Pancreas (tissue), 10 donors: ENCODE measurements at regions not wholly inside any gene's neighbourhood (a gene's known extent, or its start where the extent isn't known, plus 50 kb on each side); places are given as distances from the start of the nearest gene placed in this dataset.

Source experiments
- ATAC-seq, 4 donors: fragments of 200-7000 bp; cut with Tn5 transposase; one replicate each; pipeline versions ENCODE4 v1.8.0 to v1.9.1; 2020; ENCODE audit warnings: mild to moderate bottlenecking in 4 of 4, moderate library complexity in 4 of 4
- DNase-seq, 6 donors: peaks; one replicate each; pipeline ENCODE4 v3.0.0-alpha.2; 2020
- FAIRE-seq: peaks from 2 replicates; lab custom pipeline; 2012; peaks lifted over from hg19 to GRCh38; lab: Jason Lieb, UNC
- H3K27ac ChIP-seq, 4 donors: fragments of 200-600 bp; sonication (generic); 1 replicate in 3 of 4; 2 replicates in 1 of 4; pipeline versions ENCODE4 v1.5.0 to v1.8.0; 2020
- H3K27me3 ChIP-seq, 4 donors: fragments of 200-600 bp; one replicate each; pipeline ENCODE4 v1.8.0; 2021
- H3K36me3 ChIP-seq, 3 donors: fragments of 200-600 bp; sonication (generic) in 1 of 3; one replicate each; pipeline versions ENCODE4 v1.5.0 to v1.8.0; 2020 to 2021
- H3K4me1 ChIP-seq, 3 donors: fragments of 200-600 bp; one replicate each; pipeline ENCODE4 v1.8.0; 2021
- H3K4me3 ChIP-seq, 4 donors: fragments of 200-600 bp; sonication (generic) in 2 of 4; one replicate each; pipeline versions ENCODE4 v1.5.0 to v1.8.0; 2020 to 2021
- H3K9me3 ChIP-seq, 4 donors: fragments of 200-600 bp; one replicate each; pipeline ENCODE4 v1.8.0; 2021
- CTCF ChIP-seq, 4 donors: fragments of 200-600 bp; sonication (generic) in 3 of 4; IDR thresholded peaks; one replicate each; pipeline versions ENCODE4 v1.5.0 to v1.8.0; 2021; ENCODE audit warnings: antibody characterized with exemption in 4 of 4
- WGBS, 2 donors: extraction: QIAGEN DNeasy Blood & Tissue Kit; methylation state at CpG; one replicate each; pipeline ENCODE4 v1.1.7; 2013; 5-methylcytosine and 5-hydroxymethylcytosine counted together
- intact Hi-C, 3 donors: fragments of 100-400 bp; cut with DNase I; formaldehyde crosslinking; loops; one replicate each; pipeline versions ENCODE4 v1.11.1 to v1.14.2; 2022
- donor health status: healthy with polysubstance abuse.
- donor health status: DM: no; HTN: no; CAD: no; lungs with moderate emphysema.
- donor health status: DM: no; HTN: no; CAD: no.
- donor health status: control.
- donor health status: control.
- donor health status: Bipolar disorder and iron deficiency.
- donor health status: DM: yes; HTN: yes; CAD: no.
- donor health status: DM: no; HTN: no; CAD: no.
- donor health status: DM: no; HTN: no; CAD: no.
- donor health status: DM: yes; HTN: yes; CAD: no.

GRCh38 chr19:28201462-28201943, 1011.4 kb downstream of the UQCRFS1 start:
- no peaks in the 10 kb centered on the region for H3K9me3 ChIP-seq
- H3K4me1 ChIP-seq: no peaks in the 10 kb centered on the region
- no peak overlapping the region for H3K27ac ChIP-seq
- WGBS, 2 donors: 83 to 89% methylated on average over 5 of the region's 5 CpGs
- ATAC-seq: no peak
- H3K4me3 ChIP-seq: no peak overlapping the region
- intact Hi-C loops: no loop called here
- no peaks in the 10 kb centered on the region for H3K27me3 ChIP-seq
- TF ChIP-seq CTCF (IDR thresholded peaks at IDR 0.05): no peak
- no peaks in the 10 kb centered on the region for H3K36me3 ChIP-seq
- DNase-seq: no peak
- FAIRE-seq: no peak

- DNase-seq: no peak
- no peak for TF ChIP-seq CTCF (IDR thresholded peaks at IDR 0.05)
- Histone ChIP-seq H3K27me3 (no peaks in the 10 kb centered on the region), H3K36me3 (no peaks in the 10 kb centered on the region), H3K9me3 (no peaks in the 10 kb centered on the region), H3K27ac (no peak overlapping the region), H3K4me1 (no peaks in the 10 kb centered on the region), H3K4me3 (no peak overlapping the region)
- no peak for ATAC-seq
- intact Hi-C loops: no loop called here
- 64 to 82% methylated on average over 6 of the region's 6 CpGs for WGBS, 2 donors
- no peak for FAIRE-seq
Measured at GRCh38 chr19:28199323-28199722, 1013.6 kb downstream of the UQCRFS1 start.

GRCh38 chr19:28196961-28197360, 1016.0 kb downstream of the UQCRFS1 start:
- no peak for FAIRE-seq
- no peak for ATAC-seq
- H3K36me3 ChIP-seq: no peaks in the 10 kb centered on the region
- no peak overlapping the region for H3K27ac ChIP-seq
- no peaks in the 10 kb centered on the region for H3K9me3 ChIP-seq
- intact Hi-C loops: no loop called here
- H3K27me3 ChIP-seq: no peaks in the 10 kb centered on the region
- no peak for TF ChIP-seq CTCF (IDR thresholded peaks at IDR 0.05)
- no peaks in the 10 kb centered on the region for H3K4me1 ChIP-seq
- no peak for DNase-seq
- no peak overlapping the region for H3K4me3 ChIP-seq
- 60 to 78% methylated on average over 7 of the region's 7 CpGs for WGBS, 2 donors

GRCh38 chr19:28196101-28196500, 1016.9 kb downstream of the UQCRFS1 start:
- ATAC-seq (no peak), DNase-seq (no peak), FAIRE-seq (no peak)
- no peak for TF ChIP-seq CTCF (IDR thresholded peaks at IDR 0.05)
- no peak overlapping the region for H3K27ac ChIP-seq
- no peaks in the 10 kb centered on the region for H3K9me3 ChIP-seq
- no peak overlapping the region for H3K4me3 ChIP-seq
- 28 to 57% methylated on average over 3 of the region's 3 CpGs for WGBS, 2 donors
- intact Hi-C loops: no loop called here
- no peaks in the 10 kb centered on the region for H3K4me1 ChIP-seq
- no peaks in the 10 kb centered on the region for H3K27me3 ChIP-seq
- no peaks in the 10 kb centered on the region for H3K36me3 ChIP-seq

GRCh38 chr19:28185646-28186045, 1027.3 kb downstream of the UQCRFS1 start:
- no peaks in the 10 kb centered on the region for H3K36me3 ChIP-seq
- H3K27me3 ChIP-seq: no peaks in the 10 kb centered on the region
- no peak overlapping the region for H3K27ac ChIP-seq
- H3K4me3 ChIP-seq: no peak overlapping the region
- DNase-seq (no peak), ATAC-seq (no peak), FAIRE-seq (no peak)
- no peaks in the 10 kb centered on the region for H3K9me3 ChIP-seq
- no peak for TF ChIP-seq CTCF (IDR thresholded peaks at IDR 0.05)
- 47 to 74% methylated on average over 3 of the region's 3 CpGs for WGBS, 2 donors
- intact Hi-C loops: no loop called here
- no peaks in the 10 kb centered on the region for H3K4me1 ChIP-seq
